HG02840 (cell line): ENCODE measurements at regions not wholly inside any gene's neighbourhood (a gene's known extent, or its start where the extent isn't known, plus 50 kb on each side); places are given as distances from the start of the nearest gene placed in this dataset.

Experiments
- ATAC-seq: cut with Tn5 transposase; IDR thresholded peaks from one replicate; pipeline ENCODE4 v1.9.1; 2021; ENCODE audit warnings: mild to moderate bottlenecking, moderate library complexity, moderate number of reproducible peaks; ENCODE audit not compliant: unreplicated experiment, low FRiP score

DNA sequence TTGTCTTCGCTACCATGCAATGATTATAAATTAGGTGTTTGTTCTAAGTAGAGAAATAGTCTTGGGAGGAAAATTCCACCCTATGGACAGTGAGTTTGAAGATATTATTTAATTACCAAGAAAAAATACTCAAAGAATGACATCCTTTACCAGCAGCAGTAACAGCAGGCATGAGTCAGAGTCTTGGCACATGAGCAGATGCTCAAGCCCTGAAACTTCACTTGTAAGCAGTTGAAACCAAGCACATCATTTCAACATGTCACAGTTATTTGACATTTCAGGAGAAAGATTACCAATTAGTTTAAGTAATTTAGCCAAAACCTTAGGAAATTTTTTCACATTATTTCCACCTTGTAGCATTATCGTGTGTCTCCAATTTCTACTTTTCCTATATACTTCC, 99.2 kb downstream of the C12orf50 start:
- no peak for ATAC-seq

DNA sequence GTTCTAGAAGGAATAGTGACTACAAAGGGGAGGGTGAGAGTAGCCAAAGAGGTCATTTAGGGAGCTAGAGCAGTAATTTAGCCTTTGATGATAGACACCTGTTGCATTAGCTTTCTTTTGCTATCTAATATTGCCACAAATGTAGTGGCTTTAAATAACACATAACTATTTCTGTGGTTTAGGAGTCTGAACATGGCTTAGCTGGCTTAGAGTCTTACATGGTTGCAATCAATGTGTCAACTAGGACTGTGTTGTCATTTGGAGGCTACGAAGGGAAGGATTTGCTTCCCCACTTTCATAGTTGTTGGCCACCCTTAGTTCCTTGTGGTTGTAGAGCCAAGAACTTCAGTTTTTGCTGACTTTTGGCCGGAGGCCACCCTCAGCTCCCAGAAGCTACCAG, 99.9 kb downstream of the C12orf50 start:
- no peak for ATAC-seq

DNA sequence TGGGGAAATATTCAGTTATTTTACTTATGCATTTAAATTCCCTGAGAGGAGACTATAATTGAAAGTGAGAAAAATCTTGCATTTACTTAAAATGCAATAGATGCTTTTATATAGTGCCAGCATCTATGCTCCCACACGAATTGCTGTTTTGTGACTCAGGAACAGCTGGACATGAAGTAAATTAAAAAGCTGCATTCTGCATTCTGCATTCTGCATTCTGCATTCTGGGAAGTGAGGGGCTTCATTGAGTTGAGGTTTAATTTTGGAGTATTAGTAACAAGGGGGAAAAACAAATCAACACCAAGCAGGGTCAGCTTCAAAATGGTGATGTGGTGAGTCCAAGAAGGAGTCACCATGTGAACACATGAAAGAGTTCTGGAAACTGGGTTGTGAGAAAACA, 101.2 kb downstream of the C12orf50 start:
- ATAC-seq: no peak

DNA sequence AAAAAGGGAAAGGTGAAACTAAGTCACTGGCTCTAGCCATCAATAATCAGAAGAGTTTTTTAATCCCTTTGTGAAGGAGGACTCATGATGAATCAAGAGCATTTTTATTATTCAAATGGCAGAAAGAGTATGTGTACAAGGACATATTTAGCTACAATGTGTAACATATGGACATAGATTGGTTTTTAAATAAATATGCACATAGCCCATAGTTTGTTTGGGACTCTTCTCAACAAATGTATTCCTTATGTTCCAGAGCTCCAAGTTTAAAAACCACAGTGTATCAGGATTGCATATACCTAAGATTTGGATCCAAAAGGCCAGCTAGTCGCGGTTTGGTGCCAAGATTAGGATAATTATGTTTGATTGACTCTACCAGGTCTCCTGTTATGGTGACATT, 104.2 kb downstream of the C12orf50 start:
- ATAC-seq: no peak

DNA sequence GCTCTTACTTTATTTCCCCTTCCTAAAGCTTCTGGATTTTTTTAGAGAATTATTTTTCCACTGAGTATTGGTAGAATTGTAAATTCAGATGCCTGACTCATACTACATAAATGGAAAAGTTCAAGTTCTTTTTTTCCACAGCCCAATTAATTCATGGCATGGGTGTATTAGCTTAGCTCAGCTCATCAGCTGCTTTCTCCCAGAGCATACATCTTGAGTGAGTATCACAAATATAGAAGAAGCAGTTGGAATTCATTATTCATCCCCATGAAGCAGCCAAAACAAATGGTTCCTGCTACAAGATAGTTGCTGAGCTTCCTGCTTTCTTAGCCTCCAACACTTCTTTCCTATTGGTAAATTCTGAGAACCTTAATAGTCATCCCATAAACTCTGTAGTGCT, 105.1 kb downstream of the C12orf50 start:
- no peak for ATAC-seq

DNA sequence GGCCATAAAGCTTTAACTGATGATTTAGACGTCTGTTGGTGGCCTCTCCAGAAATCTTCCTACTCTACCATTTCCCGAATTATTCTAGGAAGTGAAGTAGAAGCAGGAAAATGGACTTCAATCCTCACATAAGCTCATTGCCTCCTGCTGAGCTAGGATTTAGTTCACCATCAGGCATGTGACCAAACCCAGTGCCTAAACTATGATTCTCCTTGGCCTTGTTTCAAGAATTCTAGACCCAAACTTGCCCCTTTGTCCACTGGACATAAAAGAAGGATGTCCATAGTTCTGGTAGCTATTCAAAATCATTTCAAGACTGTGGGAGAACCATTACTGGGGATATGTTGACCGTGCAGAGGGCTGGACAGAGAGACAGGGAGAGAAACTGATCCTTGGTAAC, 105.8 kb downstream of the C12orf50 start:
- ATAC-seq: no peak

DNA sequence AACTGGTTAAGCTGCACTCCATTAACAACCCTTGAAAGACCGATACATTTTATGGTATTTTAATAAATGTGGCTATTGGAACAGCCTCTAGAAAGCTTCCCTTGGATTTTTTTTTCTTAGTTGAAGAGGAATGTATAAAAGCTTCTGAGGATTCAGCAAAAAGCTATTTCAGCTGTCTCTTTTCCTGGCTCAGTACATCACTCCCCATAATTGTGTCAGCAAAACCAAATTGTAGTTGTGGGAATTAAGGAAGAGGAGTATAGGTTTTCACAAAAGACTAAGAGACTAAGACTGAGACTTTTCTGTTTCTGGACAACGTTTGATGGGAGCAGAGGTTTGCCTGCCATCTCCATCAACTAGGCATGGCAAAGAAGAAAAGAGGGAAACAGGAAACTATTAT, 106.5 kb downstream of the C12orf50 start:
- ATAC-seq: no peak

DNA sequence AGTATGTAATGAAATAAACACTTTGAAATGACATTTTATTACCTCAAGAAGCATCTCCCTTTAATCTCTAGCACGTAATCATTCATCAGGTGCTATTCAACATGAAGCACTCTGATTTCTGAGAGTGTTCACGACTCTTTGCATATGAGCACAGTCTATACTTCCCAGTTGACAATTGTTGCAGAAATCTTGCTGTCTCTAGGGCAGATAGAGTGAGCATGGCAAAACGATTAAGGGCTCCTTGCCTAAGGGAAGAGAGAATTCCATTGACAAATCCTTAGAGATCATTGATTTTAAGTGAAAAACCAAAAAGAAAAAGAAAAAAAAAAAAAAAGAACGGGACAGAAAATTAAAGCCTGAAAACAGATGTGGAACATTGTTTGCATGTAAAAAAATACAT, 107.6 kb downstream of the C12orf50 start:
- ATAC-seq: no peak

DNA sequence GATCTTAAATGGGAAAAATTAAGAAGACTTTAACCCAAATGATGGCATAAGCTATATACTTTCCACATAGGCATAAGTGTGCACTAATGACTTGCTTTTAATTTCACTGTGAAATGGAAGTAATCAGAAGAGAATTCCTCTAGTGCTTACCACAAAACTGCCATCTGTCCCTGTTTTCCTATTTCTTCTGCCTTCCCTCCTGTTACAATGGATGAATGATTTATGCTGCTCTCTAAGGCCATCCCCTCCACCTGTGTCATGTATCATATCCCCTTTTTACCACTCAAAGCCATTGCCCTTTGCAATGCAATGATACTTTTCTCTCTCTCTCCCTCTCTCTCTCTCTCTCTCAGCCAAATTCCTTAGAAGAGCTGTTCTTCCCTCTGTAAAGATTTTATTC, 109.1 kb downstream of the C12orf50 start:
- no peak for ATAC-seq

DNA sequence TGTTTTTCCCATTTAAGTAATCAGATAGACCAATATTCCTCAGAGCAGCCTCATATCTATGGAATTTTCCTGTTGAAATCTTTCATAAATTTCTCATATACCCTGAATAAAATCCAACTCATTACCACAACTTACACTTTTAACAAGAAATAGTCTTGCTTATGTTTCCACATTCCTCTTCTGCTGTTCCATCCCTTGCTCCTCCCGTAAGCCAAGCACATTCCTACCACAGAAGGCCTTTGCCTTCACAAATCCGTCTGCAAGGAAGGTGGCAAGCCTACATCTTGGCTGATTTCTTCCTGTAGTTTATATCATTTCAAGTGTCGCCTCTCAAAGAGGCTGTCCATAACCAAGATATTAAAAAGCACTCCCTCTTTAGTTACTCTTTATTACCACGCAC, 127.7 kb downstream of the C12orf50 start:
- no peak for ATAC-seq

DNA sequence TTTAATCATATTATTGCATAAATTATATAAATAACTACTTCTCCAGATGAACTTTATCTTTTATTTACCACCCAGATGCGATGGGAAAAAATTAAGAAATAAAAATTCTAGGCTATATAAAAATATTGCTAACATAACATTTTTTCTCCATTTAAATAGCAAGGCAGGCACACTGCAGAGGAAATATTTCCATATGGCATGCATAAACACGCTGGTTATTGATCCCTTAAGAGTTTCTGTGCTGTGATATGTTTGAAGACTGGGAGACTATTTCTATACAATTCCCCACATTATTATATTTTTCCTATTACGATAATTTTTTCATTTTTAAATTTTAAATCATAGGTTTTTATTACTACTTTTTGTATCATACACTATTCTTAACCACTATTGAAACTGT, 131.5 kb downstream of the C12orf50 start:
- no peak for ATAC-seq

DNA sequence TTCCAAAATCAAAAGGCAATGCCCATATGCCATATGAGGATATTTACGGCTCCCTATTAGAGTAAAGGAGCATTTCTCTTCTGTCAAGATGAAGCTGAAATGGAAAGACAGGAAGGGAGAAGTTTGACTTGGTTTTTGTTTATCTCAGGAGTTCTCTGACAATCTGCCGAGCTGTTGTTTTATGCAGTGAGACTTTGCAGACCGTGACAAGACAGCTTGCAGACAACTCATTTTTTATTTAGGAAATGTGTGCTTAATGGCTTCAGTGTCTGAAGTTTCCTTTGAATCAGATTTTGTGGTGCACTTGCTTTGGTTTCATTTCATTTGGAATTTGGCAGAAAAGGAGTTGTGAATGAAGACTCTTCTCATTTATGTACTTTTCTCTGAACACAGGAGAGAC, 145.4 kb downstream of the C12orf50 start:
- no peak for ATAC-seq

DNA sequence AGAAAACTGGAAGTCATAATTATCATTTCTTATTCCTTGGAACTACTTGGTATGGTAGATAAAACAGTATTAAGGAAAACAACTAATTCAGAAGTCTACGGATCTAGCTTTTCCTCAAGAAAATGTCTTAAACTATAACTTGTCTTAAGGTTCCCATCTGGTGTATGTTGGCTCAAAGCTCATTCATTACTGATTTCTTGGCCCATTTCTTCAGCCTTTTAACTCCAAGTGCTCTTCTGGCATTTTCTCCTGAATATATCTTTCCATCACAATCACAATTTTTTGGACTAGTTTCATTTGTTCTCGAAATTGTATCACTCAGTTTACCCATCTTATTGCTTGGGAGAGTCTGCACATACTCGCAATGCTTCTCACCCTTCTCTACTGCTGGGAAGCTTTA, 150.1 kb downstream of the C12orf50 start:
- no peak for ATAC-seq

DNA sequence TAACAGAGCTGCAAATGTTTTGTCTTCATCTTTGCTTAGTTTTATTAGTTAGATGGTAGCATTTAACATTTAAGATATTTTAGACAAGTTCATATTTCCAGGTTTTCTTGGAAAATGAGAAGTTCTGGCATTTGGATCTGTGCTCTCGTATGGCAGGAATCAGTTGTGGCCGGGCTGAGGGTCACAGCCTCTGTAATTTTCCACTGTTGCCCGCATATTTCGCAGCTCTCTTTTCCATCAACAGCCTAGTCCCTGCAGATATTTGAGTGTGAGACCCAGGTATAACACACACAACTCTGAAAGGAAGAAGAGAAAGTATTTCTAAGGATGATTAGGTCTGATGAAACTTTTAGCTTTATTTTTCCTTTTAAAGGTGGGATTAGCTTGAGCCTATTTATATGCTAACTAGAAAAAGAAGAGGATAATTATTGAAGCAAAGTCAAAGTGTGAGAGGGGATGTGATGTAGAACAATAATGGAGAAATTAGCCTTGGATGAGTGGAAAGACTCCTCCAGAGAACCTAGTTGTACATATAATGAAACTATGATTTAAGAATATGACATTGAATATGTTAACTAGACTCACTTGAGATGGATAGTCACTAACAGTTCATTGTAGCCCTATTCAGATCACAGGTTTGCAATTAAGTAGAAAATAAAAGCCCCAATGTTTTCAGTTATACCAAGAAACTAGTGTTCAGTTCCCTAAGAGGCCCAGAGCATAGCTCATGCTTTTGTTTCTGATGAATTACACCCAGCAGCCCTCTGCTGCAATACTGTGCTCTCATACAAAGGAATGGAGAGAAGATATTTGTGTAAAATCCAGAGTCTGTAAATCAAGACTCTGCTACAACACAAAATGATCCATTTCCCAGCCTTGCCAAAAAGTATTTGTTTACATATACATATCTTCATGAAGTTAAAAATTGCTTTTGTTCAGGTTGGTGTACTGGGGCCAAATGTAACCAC, 158.4 kb downstream of the C12orf50 start:
- ATAC-seq: no peak

DNA sequence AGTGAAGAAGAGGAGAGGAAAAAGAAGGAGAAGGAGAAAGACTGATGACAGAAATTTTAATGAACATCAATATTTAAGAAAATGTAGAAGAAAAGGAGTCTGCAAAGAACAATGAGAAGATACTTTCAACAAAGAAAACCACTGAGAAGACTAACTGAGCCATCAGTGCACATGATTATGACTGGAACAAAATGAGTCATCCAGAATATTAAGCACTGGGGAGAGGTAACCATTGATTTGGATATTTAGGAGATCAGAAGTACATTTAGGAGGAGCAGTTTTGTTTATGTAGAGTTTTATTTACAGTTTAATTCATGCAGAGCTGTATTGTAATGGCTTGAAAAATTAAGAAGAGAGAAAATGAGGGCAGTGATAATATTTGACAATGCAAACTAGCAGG, 159.1 kb downstream of the C12orf50 start:
- ATAC-seq: no peak

DNA sequence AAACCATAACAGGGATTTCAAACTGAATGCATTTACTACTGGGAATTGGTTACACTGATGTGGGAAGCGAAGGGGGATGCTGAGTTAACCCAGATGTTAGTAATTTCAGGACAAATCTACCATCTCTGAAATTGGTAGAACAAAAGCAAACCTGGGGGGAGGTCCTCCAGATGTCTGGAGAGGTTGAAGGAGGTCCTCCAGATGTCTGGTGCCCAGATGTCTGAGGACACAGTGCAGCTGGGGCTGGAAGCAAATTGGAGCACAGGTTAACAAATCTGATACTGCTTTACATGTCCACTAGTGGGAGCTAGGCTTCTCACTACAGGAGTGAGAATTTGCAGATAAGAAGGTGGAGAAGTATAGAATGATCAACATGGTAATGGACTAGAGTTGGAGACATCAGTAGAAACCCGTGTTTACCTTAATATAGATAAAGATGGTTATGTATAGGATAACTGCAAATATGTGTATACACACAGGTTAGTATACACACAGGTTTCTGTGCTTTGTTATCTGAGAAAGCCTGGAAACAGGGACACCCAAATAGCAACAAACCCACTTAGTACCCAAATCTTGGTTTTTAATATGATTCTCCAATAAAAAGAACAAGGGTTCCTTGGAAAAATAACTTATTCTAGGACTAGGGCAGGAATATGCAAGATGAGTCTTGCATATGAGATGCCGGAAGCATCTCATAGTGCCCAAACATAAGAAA, 162.5 kb downstream of the C12orf50 start:
- no peak for ATAC-seq

DNA sequence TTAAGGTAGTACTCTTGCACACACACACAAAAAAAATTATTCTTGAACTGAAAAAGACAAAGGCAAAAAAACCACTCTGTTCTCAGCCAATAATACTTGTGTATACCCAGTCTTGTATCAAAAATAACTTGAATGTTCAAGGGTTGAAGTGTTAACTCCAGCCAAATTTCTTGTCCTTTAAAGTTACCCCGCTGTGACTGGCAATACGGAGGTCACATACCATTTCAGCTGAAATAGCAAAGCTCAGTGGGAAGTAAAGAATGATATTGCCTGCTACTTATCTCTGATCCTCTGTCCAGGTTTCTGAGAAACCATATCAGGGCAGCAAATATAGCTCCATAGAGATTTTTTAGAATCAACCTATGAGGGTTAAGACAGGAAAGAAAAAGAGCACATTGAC, 167.4 kb downstream of the C12orf50 start:
- ATAC-seq: no peak

DNA sequence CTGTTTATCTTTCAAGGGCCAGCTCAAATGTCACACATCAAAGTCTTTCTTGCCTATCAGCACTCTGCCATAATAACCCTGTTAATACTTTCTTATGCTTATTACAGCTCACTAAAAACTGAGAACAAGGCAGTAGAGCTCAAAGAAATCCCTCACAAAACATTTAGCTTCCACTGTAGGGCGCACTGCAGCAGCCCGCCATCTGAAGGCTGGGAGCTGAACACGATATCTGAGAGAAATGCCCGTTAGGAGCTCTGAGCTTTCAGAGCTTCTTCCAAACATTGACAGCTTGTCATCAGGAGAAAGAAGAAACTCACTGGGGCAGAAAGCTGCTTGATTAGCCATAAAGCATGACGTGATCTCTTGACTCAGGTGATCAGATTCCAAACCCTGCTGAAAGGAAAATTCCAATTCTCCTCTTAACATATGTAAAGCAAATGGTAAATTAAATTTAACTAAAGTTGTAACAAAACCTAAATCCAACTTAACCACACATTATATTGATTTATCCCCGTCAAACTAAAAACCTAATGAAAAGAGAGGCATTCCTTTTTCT, 175.7 kb downstream of the C12orf50 start:
- ATAC-seq: no peak

DNA sequence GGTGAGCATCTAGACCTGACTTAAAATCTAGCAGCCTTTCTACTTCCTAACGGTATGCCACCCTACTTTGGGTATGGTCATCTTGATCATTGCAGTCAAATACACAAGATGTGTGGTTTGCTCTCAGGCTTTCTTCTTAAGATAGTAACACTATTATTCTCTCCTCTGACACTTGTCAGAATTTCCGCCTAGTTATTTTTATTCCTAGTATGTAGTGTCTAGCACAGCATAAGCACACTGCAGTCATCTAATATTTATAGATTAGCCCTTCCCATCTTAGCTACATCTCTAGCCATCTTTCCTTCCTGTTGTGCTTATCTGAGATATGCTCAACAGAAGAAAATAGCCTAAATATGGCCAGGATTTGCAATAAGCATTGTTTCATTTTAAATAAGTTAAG, 180.1 kb downstream of the C12orf50 start:
- ATAC-seq: no peak

DNA sequence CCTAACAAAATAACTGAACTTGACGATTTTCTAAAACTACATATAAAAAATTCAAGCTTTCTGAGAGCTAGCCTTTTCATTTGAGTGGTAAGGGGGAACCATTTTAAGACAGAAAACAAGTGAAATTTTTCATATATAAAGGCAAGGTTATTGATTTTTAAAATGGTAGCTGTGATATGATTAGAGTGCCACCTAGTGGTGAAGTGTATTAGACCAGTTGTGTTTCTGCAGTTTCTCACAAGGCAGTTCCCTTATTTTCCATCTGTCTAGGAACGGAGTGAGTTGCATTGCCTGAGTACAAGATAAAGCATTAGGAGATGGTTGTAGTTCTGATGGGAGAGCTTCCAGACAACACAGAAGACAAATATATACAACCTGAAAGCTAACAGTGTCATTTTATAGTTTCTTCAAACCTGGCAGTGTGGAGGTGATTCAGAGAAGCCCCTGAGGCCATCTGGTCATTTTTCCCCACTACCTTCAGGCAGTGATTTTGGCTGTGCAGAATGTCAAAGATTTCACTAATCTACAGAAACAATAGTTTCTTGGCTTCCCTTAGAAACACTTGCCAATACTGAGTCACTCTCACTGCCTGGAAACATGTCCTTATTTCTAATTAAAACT, 180.8 kb downstream of the C12orf50 start:
- ATAC-seq: no peak

DNA sequence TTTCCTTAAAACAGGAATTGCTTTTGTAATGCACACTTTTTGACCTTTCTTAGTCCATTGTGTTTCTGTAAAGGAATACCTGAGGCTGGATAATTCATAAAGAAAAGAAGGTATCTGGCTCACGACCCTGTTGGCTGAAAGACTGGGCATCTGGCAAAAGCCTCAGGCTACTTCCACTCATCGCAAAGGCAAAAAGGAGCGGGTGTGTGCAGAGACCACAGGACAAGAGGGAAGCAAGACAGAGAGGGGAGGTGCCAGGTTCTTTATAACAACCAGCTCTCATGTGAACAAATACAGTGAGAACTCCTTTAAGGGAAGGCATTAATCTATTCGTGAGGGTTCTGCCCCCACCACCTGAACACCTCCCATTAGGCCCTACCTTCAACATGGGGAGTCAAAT, 182.1 kb downstream of the C12orf50 start:
- no peak for ATAC-seq
